Heart left ventricle (tissue), 16 donors: ENCODE measurements at regions not wholly inside any gene's neighbourhood (a gene's known extent, or its start where the extent isn't known, plus 50 kb on each side); places are given as distances from the start of the nearest gene placed in this dataset.

ENCODE experiments used
- ATAC-seq, 4 donors: fragments of 200-7000 bp; cut with Tn5 transposase; one replicate each; pipeline ENCODE4 v1.9.1; 2020 to 2022; ENCODE audit warnings: moderate library complexity in 4 of 4, mild to moderate bottlenecking in 3 of 4, moderate number of reproducible peaks in 1 of 4
- DNase-seq, 5 donors: peaks; one replicate each; pipeline ENCODE4 v3.0.0-alpha.2; 2020
- H3K27ac ChIP-seq, 12 donors: fragments of 200-600 bp; sonication (generic) in 4 of 12; one replicate each; pipeline versions ENCODE4 v1.5.0 to v1.8.0; 2016 to 2022; ENCODE audit warnings: mild to moderate bottlenecking in 2 of 12
- H3K27me3 ChIP-seq, 9 donors: fragments of 200-600 bp; sonication (generic) in 2 of 9; one replicate each; pipeline versions ENCODE4 v1.5.1 to v1.8.0; 2016 to 2022; ENCODE audit warnings: mild to moderate bottlenecking in 3 of 9
- H3K36me3 ChIP-seq, 9 donors: fragments of 200-600 bp; sonication (generic) in 2 of 9; one replicate each; pipeline versions ENCODE4 v1.5.0 to v1.8.0; 2018 to 2022; ENCODE audit warnings: mild to moderate bottlenecking in 2 of 9
- H3K4me1 ChIP-seq, 12 donors: fragments of 200-600 bp; sonication (generic) in 4 of 12; one replicate each; pipeline versions ENCODE4 v1.5.0 to v1.8.0; 2016 to 2022; ENCODE audit warnings: mild to moderate bottlenecking in 3 of 12
- H3K4me3 ChIP-seq, 12 donors: fragments of 200-600 bp; sonication (generic) in 4 of 12; one replicate each; pipeline versions ENCODE4 v1.5.0 to v1.8.0; 2017 to 2022; ENCODE audit warnings: mild to moderate bottlenecking in 9 of 12, moderate library complexity in 4 of 12
- H3K9me3 ChIP-seq, 12 donors: fragments of 200-600 bp; sonication (generic) in 4 of 12; one replicate each; pipeline versions ENCODE4 v1.5.0 to v1.8.0; 2016 to 2022; ENCODE audit warnings: mild to moderate bottlenecking in 1 of 12
- CTCF ChIP-seq, 12 donors: fragments of 200-600 bp; sonication (generic) in 4 of 12; IDR thresholded peaks; one replicate each; pipeline versions ENCODE4 v1.5.0 to v1.8.0; 2018 to 2022; ENCODE audit warnings: antibody characterized with exemption in 12 of 12, mild to moderate bottlenecking in 5 of 12
- POLR2A ChIP-seq, 2 donors: fragments of 450-650 bp; IDR thresholded peaks; one replicate each; pipeline ENCODE4 v1.6.1; 2017; ENCODE audit warnings: antibody characterized with exemption in 2 of 2, mild to moderate bottlenecking in 2 of 2, moderate library complexity in 2 of 2
- WGBS, 4 donors: extraction: QIAGEN DNeasy Blood & Tissue Kit in 2 of 4; methylation state at CpG; one replicate each; pipeline versions ENCODE4 v1.1.5 to v1.1.7; 2013 to 2018; 5-methylcytosine and 5-hydroxymethylcytosine counted together
- intact Hi-C, 10 donors: fragments of 100-400 bp; cut with DNase I; formaldehyde crosslinking; loops; one replicate each; pipeline versions ENCODE4 v1.11.1 to v1.14.2; 2022
- donor health status: ischemic (EF 13 %, LVEDD 7.1; RV severe dilation, severe dysfunction).
- donor health status: healthy with polysubstance abuse.
- donor health status: DM: no; HTN: yes; CAD: no.
- donor health status: DM: no; HTN: no; CAD: no.
- donor health status: ischemic (EF 25% LVEDD 6.9; RV normal size, moderate dysfunction).
- donor health status: ischemic (EF 25% LVEDD 5.7; RV mildly dilated, moderate dysfunction).
- donor health status: healthy.
- donor health status: DM: yes; HTN: yes; CAD: no.
- donor health status: ischemic (EF 35%, LVEDD 5.7; RV mildly dilated, moderate dysfunction).
- donor health status: nonischemic (EF 11% LVEDD 7.7; RV severe dilation, severe dysfunction).
- donor health status: DM: yes; HTN: yes; CAD: no.
- donor health status: PGD.
- donor health status: ischemic (EF 29% LVEDD 5.4; RV normal size, mild dysfunction).
- donor health status: nonischemic (EF 23%, LVEDD 6.1; RV moderate dilation, normal function).

GRCh38 chrX:148156986-148157385 is 175.8 kb downstream of the FMR1NB start:
- Histone ChIP-seq H3K36me3 (no peaks in the 10 kb centered on the region), H3K9me3 (no peaks in the 10 kb centered on the region), H3K27me3 (peaks cover 0 to 5% (median 0%) of the 10 kb centered on the region in 9 donors), H3K4me1 (no peaks in the 10 kb centered on the region), H3K27ac (no peak overlapping the region), H3K4me3 (no peak overlapping the region)
- DNase-seq: no peak
- no peak for ATAC-seq
- 72 to 88% (median 81%) methylated on average over 1 of the region's 1 CpG for WGBS, 4 donors
- TF ChIP-seq POLR2A (IDR thresholded peaks at IDR 0.05) (no peak), CTCF (IDR thresholded peaks at IDR 0.05) (no peak)
- intact Hi-C loops: no loop called here

- Histone ChIP-seq H3K27me3 (peaks cover 0 to 2% (median 0%) of the 10 kb centered on the region in 9 donors), H3K9me3 (no peaks in the 10 kb centered on the region), H3K36me3 (no peaks in the 10 kb centered on the region), H3K4me3 (no peak overlapping the region), H3K27ac (no peak overlapping the region), H3K4me1 (no peaks in the 10 kb centered on the region)
- TF ChIP-seq CTCF (IDR thresholded peaks at IDR 0.05) (no peak), POLR2A (IDR thresholded peaks at IDR 0.05) (no peak)
- intact Hi-C loops: no loop called here
- DNase-seq (no peak), ATAC-seq (no peak)
These were observed 178.7 kb downstream of the FMR1NB start for GRCh38 chrX:148159796-148160195.

- Histone ChIP-seq H3K9me3 (no peaks in the 10 kb centered on the region), H3K27me3 (no peaks in the 10 kb centered on the region), H3K27ac (no peak overlapping the region), H3K36me3 (no peaks in the 10 kb centered on the region), H3K4me1 (no peaks in the 10 kb centered on the region), H3K4me3 (no peak overlapping the region)
- no peak for TF ChIP-seq CTCF (IDR thresholded peaks at IDR 0.05)
- no peak for TF ChIP-seq POLR2A (IDR thresholded peaks at IDR 0.05)
- ATAC-seq (no peak), DNase-seq (no peak)
- intact Hi-C loops: no loop called here
- WGBS, 4 donors: 60 to 76% (median 69%) methylated on average over 6 of the region's 6 CpGs
These were observed 180.6 kb downstream of the FMR1NB start for GRCh38 chrX:148161701-148162100.

GRCh38 chrX:148185631-148186030 is 204.5 kb downstream of the FMR1NB start:
- intact Hi-C loops: no loop called here
- ATAC-seq: no peak
- no peaks in the 10 kb centered on the region for H3K27me3 ChIP-seq
- TF ChIP-seq POLR2A (IDR thresholded peaks at IDR 0.05) (no peak), CTCF (IDR thresholded peaks at IDR 0.05) (no peak)
- no peak overlapping the region for H3K4me3 ChIP-seq
- no peaks in the 10 kb centered on the region for H3K9me3 ChIP-seq
- no peaks in the 10 kb centered on the region for H3K36me3 ChIP-seq
- no peaks in the 10 kb centered on the region for H3K4me1 ChIP-seq
- DNase-seq: no peak
- H3K27ac ChIP-seq: no peak overlapping the region
